ENCODE measurements at regions not wholly inside any gene's neighbourhood (a gene's known extent, or its start where the extent isn't known, plus 50 kb on each side); places are given as distances from the start of the nearest gene placed in this dataset.
"Not testable (repeated sequence)": the region's sequence is repeated elsewhere in the genome, so short reads cannot be mapped to it uniquely, and the experiment has no call there.

GRCh38 chr22:11306933-11307518, 4221.0 kb upstream of the OR11H1 start:
- CTCF ChIA-PET (ENCODE audit: low intra/inter-chr PET ratio); H3K9me1 ChIP-seq (ENCODE audit: control insufficient read depth, insufficient read depth, low read length); H3K27ac ChIP-seq (ENCODE audit: extremely low read depth, low read depth, low read length); BruUV-seq (replicated peaks); H3K36me3 ChIP-seq (ENCODE audit: control insufficient read depth, insufficient read depth, low read length); H3K9me3 ChIP-seq (replicated peaks; ENCODE audit: control insufficient read depth, insufficient read depth, low read depth, low read length); ATAC-seq; H3K9ac ChIP-seq (ENCODE audit: insufficient read depth in 1 of 2, low read depth in 2 of 2, low read length in 2 of 2); DNase-seq (ENCODE audit: extremely low read depth in 1 of 4, low spot score in 3 of 4); H3K4me2 ChIP-seq (ENCODE audit: insufficient read depth, low read length); H4K20me1 ChIP-seq (replicated peaks; ENCODE audit: control insufficient read depth, insufficient read depth, low read length); H3K4me1 ChIP-seq (replicated peaks in 1 of 2; ENCODE audit: control insufficient read depth in 2 of 2, insufficient read depth in 2 of 2, low read length in 2 of 2); FAIRE-seq; POLR2A ChIA-PET; H3K27me3 ChIP-seq (ENCODE audit: control insufficient read depth in 2 of 2, insufficient read depth in 2 of 2, low read length in 2 of 2); H3K4me3 ChIP-seq; H3K79me2 ChIP-seq (ENCODE audit: control insufficient read depth, insufficient read depth, low read length); H2AFZ ChIP-seq (ENCODE audit: low read depth, low read length); intact Hi-C loops (cut with micrococcal nuclease): not testable (repeated sequence)
- WGBS (ENCODE audit: insufficient coverage, low coverage, missing lambda C conversion rate) = 2% methylated on average over 6 of the region's 6 CpGs
- in situ Hi-C loops (cut with MboI) = loop anchor here (25.0 kb wide), 1 partner anchor 980 kb away; no protein-coding TSS in a partner anchor

- no peak overlapping the region for H2AFZ ChIP-seq (ENCODE audit: low read depth, low read length)
- TF ChIP-seq SIN3B (IDR thresholded peaks at IDR 0.05; ENCODE audit: low read depth) = no peak
- no peak for TF ChIP-seq ZNF224 (CRISPR knock-in tag; IDR thresholded peaks at IDR 0.05)
- TF ChIP-seq PHF21A (IDR thresholded peaks at IDR 0.05; ENCODE audit: borderline replicate concordance, low read depth) = no peak
- TF ChIP-seq LEF1 (IDR thresholded peaks at IDR 0.05) = no peak
- no peak for TF ChIP-seq MYBL2 (IDR thresholded peaks at IDR 0.05; ENCODE audit: low read depth)
- no peak for TF ChIP-seq MYBL2 (CRISPR knock-in tag; IDR thresholded peaks at IDR 0.05; ENCODE audit: borderline replicate concordance)
- no peak for TF ChIP-seq PCBP2 (IDR thresholded peaks at IDR 0.05; ENCODE audit: low read depth, low read length, poor library complexity, severe bottlenecking)
- TF ChIP-seq TAF9B (IDR thresholded peaks at IDR 0.05; ENCODE audit: partially characterized antibody) = no peak
- no peak for TF ChIP-seq ELF1 (tag; IDR thresholded peaks at IDR 0.05)
- TF ChIP-seq SMARCB1 (IDR thresholded peaks at IDR 0.05; ENCODE audit: insufficient read length, low read depth) = no peak
- no peak for TF ChIP-seq ZNF197 (CRISPR knock-in tag; IDR thresholded peaks at IDR 0.05; ENCODE audit: low read depth)
- no peak for TF ChIP-seq ZEB2 (IDR thresholded peaks at IDR 0.05)
- no peak for TF ChIP-seq TRIM24 (IDR thresholded peaks at IDR 0.05)
- no peak for TF ChIP-seq ZNF316 (IDR thresholded peaks at IDR 0.05)
Measured at GRCh38 chr22:11307998-11308397, 4220.0 kb upstream of the OR11H1 start.

More at GRCh38 chr22:11307998-11308397, 4220.0 kb upstream of the OR11H1 start:
- intact Hi-C loops (cut with micrococcal nuclease) = no loop called here
- ATAC-seq = no peak
- WGBS (ENCODE audit: insufficient coverage, low coverage, missing lambda C conversion rate) = under 1% methylated on average over 16 of the region's 16 CpGs
- ChIA-PET POLR2A (no interaction called here), CTCF (ENCODE audit: low intra/inter-chr PET ratio) (no interaction called here)
- Histone ChIP-seq H3K9me3 (replicated peaks; ENCODE audit: control insufficient read depth, insufficient read depth, low read depth, low read length) (no peaks in the 10 kb centered on the region), H3K4me2 (ENCODE audit: insufficient read depth, low read length) (no peak overlapping the region), H3K4me1 (replicated peaks in 1 of 2; ENCODE audit: control insufficient read depth in 2 of 2, insufficient read depth in 2 of 2, low read length in 2 of 2) (no peaks in the 10 kb centered on the region), H3K27ac (ENCODE audit: extremely low read depth, low read depth, low read length) (no peak overlapping the region), H3K36me3 (ENCODE audit: control insufficient read depth, insufficient read depth, low read length) (no peaks in the 10 kb centered on the region), H3K9ac (ENCODE audit: insufficient read depth in 1 of 2, low read depth in 2 of 2, low read length in 2 of 2) (no peak overlapping the region), H3K27me3 (ENCODE audit: control insufficient read depth in 2 of 2, insufficient read depth in 2 of 2, low read length in 2 of 2) (no peaks in the 10 kb centered on the region), H4K20me1 (replicated peaks; ENCODE audit: control insufficient read depth, insufficient read depth, low read length) (no peaks in the 10 kb centered on the region), H3K4me3 (no peak overlapping the region), H3K79me2 (ENCODE audit: control insufficient read depth, insufficient read depth, low read length) (no peaks in the 10 kb centered on the region), H3K9me1 (ENCODE audit: control insufficient read depth, insufficient read depth, low read length) (no peaks in the 10 kb centered on the region)
- FAIRE-seq = no peak
- in situ Hi-C loops (cut with MboI) = loop anchor here (25.0 kb wide), 1 partner anchor 979 kb away; no protein-coding TSS in a partner anchor
- no peak for DNase-seq (ENCODE audit: extremely low read depth in 1 of 4, low spot score in 3 of 4)
- no TSS peak for BruUV-seq (replicated peaks)
